GM21447 (cell line): ENCODE measurements at regions not wholly inside any gene's neighbourhood (a gene's known extent, or its start where the extent isn't known, plus 50 kb on each side); places are given as distances from the start of the nearest gene placed in this dataset.

Experiments
- ATAC-seq: cut with Tn5 transposase; IDR thresholded peaks from one replicate; pipeline ENCODE4 v1.9.1; 2021; ENCODE audit not compliant: unreplicated experiment

GRCh38 chr11:131229221-131229620 lies 141.2 kb upstream of the NTM start:
- no peak for ATAC-seq

- ATAC-seq, result no peak
Measured at GRCh38 chr11:131231317-131231940, 139.0 kb upstream of the NTM start.

GRCh38 chr11:131232261-131232660 lies 138.2 kb upstream of the NTM start:
- ATAC-seq, result no peak

GRCh38 chr11:131234221-131234620 lies 136.2 kb upstream of the NTM start:
- ATAC-seq, result no peak

- no peak for ATAC-seq
Measured at GRCh38 chr11:131235328-131236298, 134.8 kb upstream of the NTM start.

GRCh38 chr11:131240421-131240820 lies 130.0 kb upstream of the NTM start:
- ATAC-seq, result no peak

GRCh38 chr11:131242476-131243000 lies 127.9 kb upstream of the NTM start:
- no peak for ATAC-seq

GRCh38 chr11:131246156-131246555 lies 124.3 kb upstream of the NTM start:
- ATAC-seq, result no peak

- ATAC-seq, result no peak
Measured at GRCh38 chr11:131246663-131247062, 123.8 kb upstream of the NTM start.

GRCh38 chr11:131248588-131248987 lies 121.8 kb upstream of the NTM start:
- no peak for ATAC-seq

- no peak for ATAC-seq
Measured at GRCh38 chr11:131253142-131253655, 117.2 kb upstream of the NTM start.

- ATAC-seq, result no peak
Measured at GRCh38 chr11:131253656-131254151, 116.7 kb upstream of the NTM start.

- no peak for ATAC-seq
Measured at GRCh38 chr11:131254254-131254653, 116.2 kb upstream of the NTM start.

GRCh38 chr11:131274233-131274632 lies 96.2 kb upstream of the NTM start:
- no peak for ATAC-seq

GRCh38 chr11:131275580-131275979 lies 94.8 kb upstream of the NTM start:
- ATAC-seq, result no peak

- no peak for ATAC-seq
Measured at GRCh38 chr11:131278472-131278871, 91.9 kb upstream of the NTM start.

- no peak for ATAC-seq
Measured at GRCh38 chr11:131279654-131280384, 90.6 kb upstream of the NTM start.

GRCh38 chr11:131281316-131281715 lies 89.1 kb upstream of the NTM start:
- no peak for ATAC-seq

- no peak for ATAC-seq
Measured at GRCh38 chr11:131284041-131284440, 86.4 kb upstream of the NTM start.

GRCh38 chr11:131288521-131289091 lies 81.8 kb upstream of the NTM start:
- no peak for ATAC-seq

- no peak for ATAC-seq
Measured at GRCh38 chr11:131290185-131290584, 80.2 kb upstream of the NTM start.
